ENCODE measurements at regions not wholly inside any gene's neighbourhood (a gene's known extent, or its start where the extent isn't known, plus 50 kb on each side); places are given as distances from the start of the nearest gene placed in this dataset.
"Not testable (repeated sequence)": the region's sequence is repeated elsewhere in the genome, so short reads cannot be mapped to it uniquely, and the experiment has no call there.

GRCh38 chr4:181853881-181854511 is 389.2 kb upstream of the TENM3 start:
- TF ChIP-seq SUZ12 (IDR thresholded peaks at IDR 0.05; ENCODE audit: extremely low read depth, insufficient read depth, insufficient read length), result no peak
- no peak for TF ChIP-seq ZNF274 (IDR thresholded peaks at IDR 0.05; ENCODE audit: low read depth, low read length)
- TF ChIP-seq YY1 (IDR thresholded peaks at IDR 0.05; ENCODE audit: insufficient read depth, insufficient read length), result no peak
- no peak for DNase-seq (ENCODE audit: low read depth, low spot score)
- Histone ChIP-seq H3K36me3 (ENCODE audit: insufficient read depth, insufficient read length, low read length) (no peaks in the 10 kb centered on the region), H3K4me3 (ENCODE audit: insufficient read length, low read depth) (no peak overlapping the region), H3K9ac (ENCODE audit: insufficient read length, low read depth) (no peak overlapping the region), H3K4me1 (ENCODE audit: insufficient read depth, insufficient read length) (no peaks in the 10 kb centered on the region), H3K9me3 (ENCODE audit: insufficient read depth, low read length) (no peaks in the 10 kb centered on the region), H3K27me3 (ENCODE audit: insufficient read depth, insufficient read length) (no peaks in the 10 kb centered on the region)

GRCh38 chr4:181855307-181855706 is 387.9 kb upstream of the TENM3 start:
- Histone ChIP-seq H3K4me3 (ENCODE audit: insufficient read length, low read depth) (no peak overlapping the region), H3K9ac (ENCODE audit: insufficient read length, low read depth) (no peak overlapping the region), H3K9me3 (ENCODE audit: insufficient read depth, low read length) (no peaks in the 10 kb centered on the region), H3K4me1 (ENCODE audit: insufficient read depth, insufficient read length) (no peaks in the 10 kb centered on the region), H3K36me3 (ENCODE audit: insufficient read depth, insufficient read length, low read length) (no peaks in the 10 kb centered on the region), H3K27me3 (ENCODE audit: insufficient read depth, insufficient read length) (no peaks in the 10 kb centered on the region)
- TF ChIP-seq ZNF274 (IDR thresholded peaks at IDR 0.05; ENCODE audit: low read depth, low read length) (no peak), YY1 (IDR thresholded peaks at IDR 0.05; ENCODE audit: insufficient read depth, insufficient read length) (no peak), SUZ12 (IDR thresholded peaks at IDR 0.05; ENCODE audit: extremely low read depth, insufficient read depth, insufficient read length) (no peak)
- no peak for DNase-seq (ENCODE audit: low read depth, low spot score)

GRCh38 chr4:181857471-181857870 is 385.7 kb upstream of the TENM3 start:
- H3K9ac ChIP-seq (ENCODE audit: insufficient read length, low read depth); H3K9me3 ChIP-seq (ENCODE audit: insufficient read depth, low read length); H3K4me1 ChIP-seq (ENCODE audit: insufficient read depth, insufficient read length); H3K36me3 ChIP-seq (ENCODE audit: insufficient read depth, insufficient read length, low read length); DNase-seq (ENCODE audit: low read depth, low spot score); H3K27me3 ChIP-seq (ENCODE audit: insufficient read depth, insufficient read length); H3K4me3 ChIP-seq (ENCODE audit: insufficient read length, low read depth): not testable (repeated sequence)

GRCh38 chr4:181858741-181859140 is 384.5 kb upstream of the TENM3 start:
- Histone ChIP-seq H3K4me1 (ENCODE audit: insufficient read depth, insufficient read length) (no peaks in the 10 kb centered on the region), H3K36me3 (ENCODE audit: insufficient read depth, insufficient read length, low read length) (no peaks in the 10 kb centered on the region), H3K9me3 (ENCODE audit: insufficient read depth, low read length) (no peaks in the 10 kb centered on the region), H3K9ac (ENCODE audit: insufficient read length, low read depth) (no peak overlapping the region), H3K27me3 (ENCODE audit: insufficient read depth, insufficient read length) (no peaks in the 10 kb centered on the region), H3K4me3 (ENCODE audit: insufficient read length, low read depth) (no peak overlapping the region)
- TF ChIP-seq SUZ12 (IDR thresholded peaks at IDR 0.05; ENCODE audit: extremely low read depth, insufficient read depth, insufficient read length), result no peak
- no peak for TF ChIP-seq ZNF274 (IDR thresholded peaks at IDR 0.05; ENCODE audit: low read depth, low read length)
- TF ChIP-seq YY1 (IDR thresholded peaks at IDR 0.05; ENCODE audit: insufficient read depth, insufficient read length), result no peak
- no peak for DNase-seq (ENCODE audit: low read depth, low spot score)

GRCh38 chr4:181859439-181859838 is 383.8 kb upstream of the TENM3 start:
- H3K4me1 ChIP-seq (ENCODE audit: insufficient read depth, insufficient read length), result no peaks in the 10 kb centered on the region
- TF ChIP-seq ZNF274 (IDR thresholded peaks at IDR 0.05; ENCODE audit: low read depth, low read length) (no peak), YY1 (IDR thresholded peaks at IDR 0.05; ENCODE audit: insufficient read depth, insufficient read length) (no peak), SUZ12 (IDR thresholded peaks at IDR 0.05; ENCODE audit: extremely low read depth, insufficient read depth, insufficient read length) (no peak)
- H3K27me3 ChIP-seq (ENCODE audit: insufficient read depth, insufficient read length), result no peaks in the 10 kb centered on the region
- H3K9ac ChIP-seq (ENCODE audit: insufficient read length, low read depth), result no peak overlapping the region
- H3K36me3 ChIP-seq (ENCODE audit: insufficient read depth, insufficient read length, low read length), result no peaks in the 10 kb centered on the region
- H3K4me3 ChIP-seq (ENCODE audit: insufficient read length, low read depth), result no peak overlapping the region
- H3K9me3 ChIP-seq (ENCODE audit: insufficient read depth, low read length), result no peaks in the 10 kb centered on the region
- no peak for DNase-seq (ENCODE audit: low read depth, low spot score)

- Histone ChIP-seq H3K9me3 (ENCODE audit: insufficient read depth, low read length) (no peaks in the 10 kb centered on the region), H3K4me3 (ENCODE audit: insufficient read length, low read depth) (no peak overlapping the region), H3K4me1 (ENCODE audit: insufficient read depth, insufficient read length) (no peaks in the 10 kb centered on the region), H3K9ac (ENCODE audit: insufficient read length, low read depth) (no peak overlapping the region), H3K36me3 (ENCODE audit: insufficient read depth, insufficient read length, low read length) (no peaks in the 10 kb centered on the region), H3K27me3 (ENCODE audit: insufficient read depth, insufficient read length) (no peaks in the 10 kb centered on the region)
- TF ChIP-seq ZNF274 (IDR thresholded peaks at IDR 0.05; ENCODE audit: low read depth, low read length), result no peak
- no peak for TF ChIP-seq YY1 (IDR thresholded peaks at IDR 0.05; ENCODE audit: insufficient read depth, insufficient read length)
- TF ChIP-seq SUZ12 (IDR thresholded peaks at IDR 0.05; ENCODE audit: extremely low read depth, insufficient read depth, insufficient read length), result no peak
- no peak for DNase-seq (ENCODE audit: low read depth, low spot score)
Observed at GRCh38 chr4:181860157-181860556, 383.0 kb upstream of the TENM3 start.

GRCh38 chr4:181860668-181861067 is 382.5 kb upstream of the TENM3 start:
- TF ChIP-seq YY1 (IDR thresholded peaks at IDR 0.05; ENCODE audit: insufficient read depth, insufficient read length), result no peak
- TF ChIP-seq ZNF274 (IDR thresholded peaks at IDR 0.05; ENCODE audit: low read depth, low read length), result no peak
- TF ChIP-seq SUZ12 (IDR thresholded peaks at IDR 0.05; ENCODE audit: extremely low read depth, insufficient read depth, insufficient read length), result no peak
- no peaks in the 10 kb centered on the region for H3K36me3 ChIP-seq (ENCODE audit: insufficient read depth, insufficient read length, low read length)
- H3K27me3 ChIP-seq (ENCODE audit: insufficient read depth, insufficient read length), result no peaks in the 10 kb centered on the region
- H3K4me3 ChIP-seq (ENCODE audit: insufficient read length, low read depth), result no peak overlapping the region
- no peaks in the 10 kb centered on the region for H3K4me1 ChIP-seq (ENCODE audit: insufficient read depth, insufficient read length)
- no peaks in the 10 kb centered on the region for H3K9me3 ChIP-seq (ENCODE audit: insufficient read depth, low read length)
- DNase-seq (ENCODE audit: low read depth, low spot score), result no peak
- H3K9ac ChIP-seq (ENCODE audit: insufficient read length, low read depth), result no peak overlapping the region

All from NT2/D1 (cell line).